Eye (tissue), 1 donor: ENCODE measurements at regions not wholly inside any gene's neighbourhood (a gene's known extent, or its start where the extent isn't known, plus 50 kb on each side); places are given as distances from the start of the nearest gene placed in this dataset.

Source experiments
- DNase-seq: peaks from one replicate; pipeline ENCODE4 v3.0.0-alpha.2; 2015

DNA sequence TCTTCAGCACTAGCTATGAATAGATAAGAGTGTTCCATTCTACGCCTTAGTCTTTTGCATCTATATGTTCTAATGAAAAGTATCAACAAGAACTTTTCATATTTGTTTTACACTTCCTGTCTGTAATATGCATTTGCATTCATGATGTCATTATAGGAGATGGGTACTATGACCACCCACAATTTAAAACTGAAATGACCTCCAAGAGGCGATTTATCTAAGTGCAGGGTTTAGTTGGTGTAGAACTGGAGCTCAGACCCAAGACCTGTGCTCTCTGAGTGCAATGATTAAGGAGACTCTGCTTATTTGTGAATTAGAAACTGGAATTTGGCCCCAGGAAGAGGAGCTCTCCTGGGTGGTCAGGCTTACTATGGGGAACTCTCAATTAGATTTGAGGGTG lies 289.1 kb downstream of the ETS1 start:
- no peak for DNase-seq

DNA sequence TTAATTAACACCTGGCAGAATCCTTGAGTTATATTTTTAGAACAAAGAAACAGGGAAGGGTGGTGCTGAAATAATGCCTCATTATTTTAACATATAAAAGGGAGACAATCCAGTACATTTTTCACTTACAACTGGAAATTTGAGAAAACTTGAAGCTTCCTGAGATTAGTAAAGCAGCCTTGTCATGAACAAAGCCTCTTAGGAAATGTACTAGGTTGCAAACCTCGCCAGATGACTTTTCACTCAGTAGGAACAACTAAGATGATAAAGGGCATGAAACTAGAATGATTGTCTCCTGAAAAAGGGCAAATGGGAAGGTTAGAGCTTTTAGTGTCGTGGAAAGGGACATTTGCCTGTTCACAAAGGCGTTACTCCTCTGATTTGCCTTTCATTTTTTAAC lies 289.6 kb downstream of the ETS1 start:
- DNase-seq: no peak

DNA sequence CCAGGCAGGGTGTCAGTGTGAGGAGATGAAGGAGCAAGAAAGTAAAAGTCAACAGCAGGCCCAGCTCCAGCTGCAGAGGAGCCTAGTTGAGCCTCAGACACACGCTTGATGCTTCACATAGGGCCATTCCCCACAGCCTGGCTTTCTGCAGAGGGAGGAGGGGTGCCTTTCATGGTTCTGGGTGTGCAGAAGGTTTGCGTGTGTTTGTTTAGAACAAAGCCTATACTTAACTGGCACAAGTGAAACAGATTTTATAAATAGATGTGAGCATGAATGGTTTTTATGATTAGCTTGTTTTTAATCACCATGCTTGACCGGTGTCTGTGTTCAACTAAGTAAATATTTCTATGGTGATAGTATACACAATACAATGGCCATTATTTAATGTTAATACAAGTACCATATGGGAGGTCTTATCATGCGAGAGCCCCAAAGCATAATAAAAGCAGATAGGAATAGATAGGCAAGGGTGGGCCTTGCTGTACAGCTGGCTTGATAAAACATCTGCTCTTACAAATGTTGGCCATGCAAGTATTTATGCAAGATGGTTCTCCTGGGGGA lies 290.2 kb downstream of the ETS1 start:
- no peak for DNase-seq

DNA sequence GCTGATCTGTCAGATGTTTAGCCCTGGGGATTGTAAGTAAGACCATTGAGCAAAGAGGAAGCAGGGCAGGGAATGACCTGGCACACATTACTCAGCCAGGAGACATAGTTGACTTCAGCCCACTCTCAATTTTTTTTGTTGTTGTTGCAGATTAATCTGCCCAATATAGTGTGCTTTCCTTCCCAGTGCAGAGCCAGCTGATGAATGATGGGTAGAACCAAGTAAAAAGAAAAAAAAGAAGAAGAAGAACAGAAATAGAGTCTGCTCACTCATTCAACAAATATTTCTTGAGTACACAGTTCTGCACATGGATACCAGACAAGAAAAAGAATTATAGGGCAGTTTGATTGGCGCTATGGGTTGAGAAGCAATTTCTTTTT lies 292.7 kb downstream of the ETS1 start:
- no peak for DNase-seq

DNA sequence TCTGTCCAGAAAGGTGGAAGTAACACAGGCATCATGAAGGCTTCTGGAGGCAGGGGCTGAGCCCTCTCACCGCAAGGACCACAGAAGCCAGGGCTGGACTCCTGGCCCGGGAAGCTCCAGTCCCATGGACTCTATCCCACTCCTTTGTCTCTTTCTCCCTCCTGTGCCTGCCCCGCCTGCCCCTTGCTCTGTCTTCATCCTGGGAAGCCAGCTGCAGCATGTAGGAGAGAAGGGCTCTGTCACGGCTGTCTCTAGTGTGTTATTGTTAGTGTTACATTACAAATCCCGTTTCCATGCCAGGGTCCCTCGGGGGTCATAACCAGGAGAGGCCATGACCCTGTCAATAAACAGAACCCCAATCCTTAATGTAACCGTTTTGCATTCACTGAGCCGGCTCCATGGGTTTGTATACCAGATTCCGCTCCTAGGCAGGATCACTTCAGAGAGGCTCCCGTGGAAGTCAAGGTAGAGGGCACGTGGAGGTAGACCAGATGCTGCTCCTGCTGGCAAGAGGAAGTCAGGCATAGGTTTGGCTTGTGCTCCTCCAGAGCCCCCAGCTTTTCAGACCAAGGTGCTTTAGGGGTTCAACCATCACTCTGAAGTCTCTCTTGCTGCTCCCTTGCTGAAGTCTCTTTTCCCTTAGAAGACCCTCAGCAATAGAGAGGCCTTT lies 293.2 kb downstream of the ETS1 start:
- no peak for DNase-seq

DNA sequence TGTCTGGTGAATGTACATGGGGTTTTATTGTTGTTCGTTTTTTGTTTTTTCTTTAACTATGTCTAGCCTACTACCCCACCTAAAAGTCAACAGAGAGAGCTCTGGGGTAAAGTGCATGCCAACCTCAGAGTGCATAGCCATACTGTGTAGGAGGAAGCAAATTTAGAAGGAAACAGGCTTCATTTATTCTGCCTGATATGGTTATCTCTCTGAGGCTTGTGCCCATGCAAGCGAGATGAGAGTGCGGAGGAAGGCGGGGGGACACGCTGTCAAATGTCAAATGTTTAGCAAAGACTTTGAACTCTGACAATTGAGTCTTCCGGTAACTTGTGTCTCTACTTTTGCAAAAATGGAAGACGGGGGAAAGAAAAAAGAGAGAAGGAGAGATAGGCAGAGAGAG lies 295.5 kb downstream of the ETS1 start:
- DNase-seq: no peak

DNA sequence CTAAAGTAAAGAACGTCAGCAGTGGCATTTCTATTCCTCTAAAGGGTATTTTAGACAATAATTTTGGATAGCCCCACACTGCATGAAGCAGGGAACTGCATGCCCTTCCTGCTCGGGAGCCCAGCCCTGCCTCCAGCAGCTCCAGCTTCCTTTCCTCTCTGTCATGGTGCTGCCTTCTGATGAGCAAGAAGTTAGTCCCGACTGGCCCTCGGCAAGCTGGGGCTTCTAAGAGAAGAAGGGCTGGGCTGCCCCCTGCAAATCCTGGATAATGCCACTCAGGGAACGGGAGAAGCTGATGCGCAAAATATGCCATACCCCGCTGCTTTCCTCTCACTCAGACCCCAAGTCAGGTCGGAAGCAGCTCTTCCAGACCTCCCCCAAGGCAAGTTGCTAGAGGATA lies 296.4 kb downstream of the ETS1 start:
- DNase-seq: no peak

DNA sequence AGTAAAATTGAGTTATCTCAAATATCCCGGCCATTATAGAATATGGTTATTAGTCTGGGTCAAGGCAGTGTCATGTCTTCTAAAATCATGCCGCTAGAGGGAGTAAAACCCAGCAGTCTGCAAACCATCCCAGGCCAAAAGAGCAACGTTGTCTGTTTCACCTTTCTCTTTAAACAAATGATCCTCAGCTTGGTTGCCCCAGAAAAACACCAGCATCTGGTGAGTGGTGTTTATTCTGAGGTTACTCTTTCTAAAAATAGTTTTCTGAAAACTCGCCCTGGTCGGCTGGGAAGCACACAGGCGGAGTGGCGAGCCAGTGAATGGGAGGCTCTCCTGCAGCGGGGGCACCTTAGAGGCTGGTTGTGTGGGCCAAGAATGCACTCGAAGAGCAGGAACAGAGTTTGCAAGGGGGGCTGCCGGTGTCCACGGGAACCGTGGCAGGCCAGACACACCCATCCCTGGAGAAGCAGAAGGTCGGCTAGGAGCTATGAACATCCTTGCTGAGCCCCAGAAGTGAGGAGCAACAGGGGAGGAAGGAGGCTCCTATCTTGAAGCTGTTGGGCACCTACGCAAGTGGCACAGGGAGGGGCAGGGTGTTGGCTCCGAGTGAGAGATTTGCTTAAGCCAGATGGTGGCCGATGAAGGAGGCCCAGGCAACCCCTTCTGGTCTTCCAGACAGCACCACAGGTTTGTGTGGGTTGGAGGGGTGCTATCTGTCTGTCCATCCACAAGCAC lies 297.1 kb downstream of the ETS1 start:
- DNase-seq: peak; percentile 88

DNA sequence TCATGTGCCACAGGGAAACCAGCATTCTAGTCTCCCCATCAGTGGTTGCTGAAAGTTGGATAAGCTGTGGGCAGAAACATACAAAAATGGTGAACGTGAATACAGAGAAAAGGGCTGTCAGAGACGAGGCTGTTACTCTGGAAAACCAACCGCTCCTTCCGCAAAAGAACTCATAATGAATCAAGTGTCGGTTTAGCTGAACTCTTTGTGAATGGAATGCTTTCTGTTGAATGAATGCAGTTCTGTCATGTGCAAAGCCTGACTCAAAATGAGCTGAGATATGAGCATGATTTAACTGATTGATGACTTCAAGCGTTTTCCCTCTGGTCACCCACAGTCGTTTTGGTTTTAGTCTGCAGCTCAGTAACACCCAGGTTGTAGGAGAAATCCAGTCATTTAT lies 298.3 kb downstream of the ETS1 start:
- DNase-seq: no peak

DNA sequence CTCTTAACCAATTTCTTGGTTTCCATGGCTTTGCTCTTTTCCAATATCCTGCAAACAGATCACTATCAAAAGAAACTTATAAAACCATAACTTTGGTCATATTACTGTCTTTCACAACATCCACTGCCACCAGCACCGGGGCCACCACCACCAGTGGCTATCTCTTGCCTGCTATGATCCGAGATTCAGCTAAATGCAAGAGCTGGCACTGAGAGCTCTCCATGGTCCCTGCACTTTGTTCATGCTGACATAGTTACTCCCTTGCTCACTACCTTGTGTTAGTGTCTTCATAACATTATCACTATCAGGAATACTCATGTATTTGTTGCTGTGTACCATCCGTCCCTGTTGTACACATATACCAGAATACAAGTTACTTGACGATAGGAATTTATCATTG lies 299.0 kb downstream of the ETS1 start:
- no peak for DNase-seq

DNA sequence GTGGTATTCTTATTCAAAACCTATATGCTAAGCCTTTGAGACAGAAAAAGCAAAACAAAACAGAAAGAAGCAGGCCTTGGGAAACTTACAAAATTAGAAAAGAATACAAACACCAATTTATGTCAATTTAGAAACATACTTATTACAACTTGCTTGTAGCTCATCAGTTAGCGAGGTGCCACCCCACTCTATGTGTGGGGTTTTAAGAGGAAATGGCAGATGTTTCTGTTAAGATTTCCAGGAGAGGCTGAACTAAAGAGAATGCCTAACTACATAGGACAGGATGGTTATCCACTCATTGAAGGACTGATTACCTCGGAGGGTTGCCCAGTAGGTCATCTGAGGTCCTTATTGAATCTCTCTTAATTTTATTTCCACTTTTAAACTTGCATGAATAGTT lies 302.0 kb downstream of the ETS1 start:
- DNase-seq: no peak

DNA sequence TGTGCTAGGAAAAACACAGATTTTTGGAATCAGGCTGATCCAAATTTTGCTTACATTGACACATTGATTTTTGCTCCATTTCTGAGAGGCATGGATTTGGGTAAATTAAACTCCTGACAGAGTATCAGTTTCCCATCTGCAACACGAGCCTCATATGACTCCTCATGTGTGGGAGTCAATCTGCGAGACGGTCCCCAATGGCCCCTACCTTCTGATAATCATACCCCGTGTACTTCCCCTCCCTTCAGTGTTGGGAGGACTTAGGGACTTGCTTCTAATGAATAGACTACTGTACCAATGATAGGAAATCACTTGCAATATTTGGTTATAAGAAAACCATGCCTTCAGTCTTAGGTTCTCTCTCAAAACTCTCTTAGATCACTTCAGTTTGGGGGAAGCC lies 302.7 kb downstream of the ETS1 start:
- DNase-seq: no peak

DNA sequence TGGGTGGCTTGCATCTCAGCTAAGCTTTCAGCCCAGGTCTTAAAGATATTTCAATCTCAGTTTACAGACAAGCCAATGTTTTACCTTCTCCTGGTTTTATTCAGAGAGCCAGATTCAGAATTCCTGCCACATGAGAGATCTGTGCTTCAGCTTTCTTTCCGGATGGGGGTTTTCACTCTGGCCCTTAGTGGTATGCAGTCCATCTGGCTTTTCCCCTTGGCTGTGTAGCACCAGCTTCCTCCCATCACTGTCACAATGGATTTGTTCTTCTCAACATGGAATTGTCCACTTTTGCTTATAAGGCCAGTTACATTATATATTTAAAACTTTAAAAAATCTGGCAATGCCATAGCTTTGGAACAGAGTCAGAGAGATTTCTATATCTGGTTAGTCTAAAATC lies 303.9 kb downstream of the ETS1 start:
- no peak for DNase-seq

DNA sequence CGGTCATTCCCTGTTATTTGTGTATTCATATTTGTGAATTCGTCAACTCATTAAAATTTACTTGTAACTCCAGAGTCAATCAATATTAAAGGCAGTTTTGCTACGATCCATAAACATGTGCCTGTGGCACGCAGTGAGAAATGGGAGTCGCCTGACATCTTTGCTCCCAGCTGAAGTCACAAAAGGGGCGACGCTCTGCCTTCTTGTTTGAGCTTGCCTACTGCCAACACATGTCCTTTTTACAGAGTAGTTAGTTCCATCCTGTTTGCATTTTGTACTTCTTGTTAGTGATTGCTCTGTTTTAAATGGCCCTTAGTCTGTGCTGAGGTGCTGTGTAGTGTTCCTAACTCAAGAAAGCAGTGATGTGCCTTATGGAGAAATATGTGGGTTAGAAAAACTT lies 305.3 kb downstream of the ETS1 start:
- DNase-seq: no peak

DNA sequence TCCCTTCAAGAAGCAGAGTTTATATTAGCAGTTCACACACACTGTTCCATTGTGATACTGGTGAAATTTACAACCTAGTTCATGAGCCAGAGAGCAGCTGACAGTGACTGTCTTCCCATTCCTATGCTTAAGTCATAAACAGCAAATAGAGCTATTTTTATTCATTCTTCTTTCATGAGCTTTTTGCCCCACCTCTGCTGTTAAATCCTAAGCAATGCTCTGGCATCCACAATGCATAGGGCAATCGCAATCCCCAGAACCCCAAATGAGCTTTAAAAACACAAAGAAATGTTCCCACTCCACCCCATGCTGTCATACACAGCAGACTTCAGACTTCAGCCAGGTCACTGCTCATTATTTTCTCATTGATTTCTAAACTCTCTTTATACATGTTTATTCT lies 307.5 kb downstream of the ETS1 start:
- no peak for DNase-seq

DNA sequence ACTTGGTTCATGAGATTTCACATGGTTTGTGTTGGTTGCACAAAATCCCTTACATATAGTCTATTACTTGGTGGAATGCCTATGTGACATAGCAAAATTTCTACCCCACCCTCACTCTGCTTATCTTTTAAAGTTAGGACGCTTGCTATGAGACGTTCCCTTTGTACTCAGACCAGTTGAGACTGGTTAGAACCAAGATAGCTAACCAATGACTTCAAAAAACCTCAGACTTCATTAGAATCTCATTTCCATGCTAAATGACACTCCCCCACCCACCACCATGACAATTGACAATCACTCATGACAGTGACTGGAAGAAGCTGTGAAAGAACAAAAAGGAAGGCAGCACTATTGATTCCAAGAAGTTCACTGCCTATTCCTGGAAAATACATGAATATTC lies 313.6 kb downstream of the ETS1 start:
- no peak for DNase-seq

DNA sequence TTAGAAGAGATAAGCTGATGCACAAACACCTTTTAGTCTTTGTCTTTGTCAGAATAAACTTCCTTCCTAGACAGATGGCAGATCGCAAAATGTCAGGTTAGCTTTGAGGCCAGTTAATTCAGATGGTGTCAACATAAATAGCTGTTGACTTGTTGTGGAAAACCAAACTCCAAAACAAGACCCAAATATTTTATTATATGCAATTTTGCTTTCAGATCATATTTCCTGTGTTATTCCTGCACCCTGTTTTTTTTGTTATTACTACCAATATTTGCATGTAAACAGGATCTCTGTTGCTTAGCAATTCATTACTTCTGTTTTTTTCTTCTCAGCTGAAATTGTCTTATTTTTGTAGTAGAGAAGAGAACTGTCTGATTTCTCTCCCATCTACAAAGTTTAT lies 316.0 kb downstream of the ETS1 start:
- no peak for DNase-seq

DNA sequence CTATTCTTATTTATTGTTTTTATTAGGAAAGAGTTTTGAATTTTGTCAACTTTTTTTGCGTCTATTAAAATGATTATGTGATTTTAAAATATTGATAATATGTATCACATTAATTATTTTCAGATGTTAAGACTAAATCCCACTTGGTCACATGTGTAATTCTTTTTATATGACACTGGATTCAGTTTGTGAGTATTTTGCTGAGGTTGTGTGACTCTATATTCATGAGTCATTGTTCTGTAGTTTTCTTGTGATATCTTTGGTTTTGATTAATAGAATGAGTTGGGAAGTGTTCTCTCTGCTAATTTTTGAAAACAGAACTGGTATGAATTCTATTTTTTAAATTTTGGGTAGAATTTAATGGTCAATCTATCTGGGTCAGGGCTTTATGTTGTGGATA lies 317.9 kb downstream of the ETS1 start:
- DNase-seq: no peak

DNA sequence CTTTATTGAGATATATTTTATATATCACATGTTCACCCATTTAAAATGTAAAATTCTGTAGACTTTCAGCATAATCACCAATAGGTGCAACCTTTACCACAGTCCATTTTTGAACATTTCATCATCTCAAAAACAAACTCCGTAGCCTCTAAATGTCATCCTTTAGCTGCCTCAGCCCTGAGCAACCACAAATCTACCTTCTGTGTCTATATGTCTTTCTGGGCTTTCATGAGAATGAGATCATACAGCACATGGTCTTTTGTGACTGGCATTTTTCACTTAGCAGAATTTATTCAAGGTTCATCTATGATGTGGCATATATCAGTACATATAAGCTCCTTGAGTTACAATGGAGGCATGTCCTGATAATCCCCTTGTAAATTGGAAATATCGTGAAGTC lies 320.5 kb downstream of the ETS1 start:
- no peak for DNase-seq

DNA sequence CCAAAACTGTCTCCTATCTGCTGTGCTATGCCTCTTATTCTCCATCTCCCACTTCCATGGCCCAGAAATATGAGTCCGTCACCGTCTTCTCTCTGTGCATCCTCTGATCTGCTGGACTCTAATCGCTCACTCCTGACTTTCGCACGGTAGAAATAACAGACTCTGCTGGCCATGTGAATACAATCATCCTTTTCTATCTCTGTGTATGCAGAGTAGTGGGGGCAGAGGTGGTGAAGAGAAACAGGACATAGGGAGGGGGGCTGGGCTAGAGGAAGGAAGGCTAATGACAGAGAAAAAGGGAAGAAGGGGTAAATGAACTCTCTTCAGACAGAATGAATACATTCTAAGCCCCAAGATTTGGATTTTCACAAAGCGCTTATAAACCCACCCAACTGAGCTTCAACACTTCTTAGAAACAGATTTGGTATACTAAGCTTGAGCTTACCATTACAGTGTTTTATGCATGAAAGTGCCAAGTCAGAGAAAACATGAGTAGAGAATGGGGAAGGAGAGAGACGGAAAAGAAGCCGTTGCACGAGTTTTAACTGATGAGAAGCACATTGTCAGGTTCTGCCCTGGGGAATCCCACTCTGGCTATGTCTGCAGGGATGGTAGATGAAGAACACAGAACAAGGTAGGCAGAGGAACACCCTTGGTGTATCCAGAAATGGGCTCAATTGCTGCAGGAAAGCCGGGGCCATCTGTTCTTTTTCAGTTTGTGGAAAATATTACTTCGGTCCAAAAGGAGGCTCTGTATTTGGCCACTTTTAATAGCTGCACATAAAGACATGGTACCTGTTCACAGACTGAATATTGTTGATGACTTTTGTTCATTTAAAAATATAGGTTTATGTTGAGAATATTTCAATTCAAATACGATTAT lies 324.7 kb downstream of the ETS1 start:
- DNase-seq: no peak

DNA sequence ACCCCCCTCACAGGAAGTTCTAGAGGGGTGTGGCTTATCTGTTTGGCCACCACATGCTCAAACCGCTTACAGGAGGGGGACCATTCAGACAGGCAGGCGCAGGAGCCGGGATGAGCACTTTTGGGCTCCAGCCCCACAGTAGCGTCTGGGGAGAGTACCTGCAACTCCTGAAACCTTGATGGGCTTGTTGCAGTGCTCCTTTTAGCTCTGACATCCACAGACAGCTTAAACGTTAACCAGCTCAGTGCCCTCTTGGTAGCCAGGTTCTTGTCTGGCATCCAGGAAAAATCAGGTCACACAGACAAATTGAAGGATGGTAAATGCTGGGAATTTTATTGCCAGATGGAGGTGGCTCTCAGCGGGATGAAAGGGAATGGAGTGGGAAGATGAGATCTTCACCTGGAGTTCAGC lies 326.3 kb downstream of the ETS1 start:
- no peak for DNase-seq

DNA sequence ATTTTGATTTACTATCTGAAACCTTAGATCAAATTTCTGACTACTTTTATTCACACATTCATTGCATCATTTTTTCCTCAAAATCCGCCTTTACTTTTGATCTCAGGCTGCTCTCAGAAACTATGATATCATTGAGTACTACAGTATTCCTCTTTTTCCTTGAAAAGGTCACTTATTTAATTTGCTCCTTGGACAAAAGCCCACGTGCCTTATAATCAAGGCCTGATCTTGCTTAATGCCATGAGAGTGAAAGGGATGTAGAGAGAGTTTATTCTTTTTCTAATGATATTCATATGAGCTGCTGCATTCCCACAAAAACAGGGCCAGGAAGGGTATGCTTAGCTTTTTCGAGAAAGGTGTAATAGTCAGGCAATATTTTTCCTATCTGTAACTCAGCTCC lies 327.0 kb downstream of the ETS1 start:
- no peak for DNase-seq

DNA sequence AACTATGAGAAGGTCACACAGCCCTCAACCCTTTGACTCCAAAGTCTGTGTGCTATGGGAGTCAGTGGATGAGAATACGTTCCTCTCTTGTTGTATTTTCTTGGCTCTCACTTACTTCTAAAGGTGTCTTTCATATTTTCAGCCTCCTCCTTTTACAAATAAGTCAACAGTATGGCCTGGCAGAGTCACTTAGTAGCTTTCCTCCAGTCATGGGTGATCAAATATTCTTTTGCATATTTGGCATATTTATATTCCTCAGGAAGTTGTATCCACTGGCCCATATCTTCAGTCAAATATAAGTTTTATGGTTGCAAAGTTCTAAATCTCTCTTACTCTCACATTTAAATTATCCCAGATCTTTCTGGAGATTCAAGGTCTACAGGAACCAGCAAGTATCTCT lies 327.5 kb downstream of the ETS1 start:
- DNase-seq: no peak

DNA sequence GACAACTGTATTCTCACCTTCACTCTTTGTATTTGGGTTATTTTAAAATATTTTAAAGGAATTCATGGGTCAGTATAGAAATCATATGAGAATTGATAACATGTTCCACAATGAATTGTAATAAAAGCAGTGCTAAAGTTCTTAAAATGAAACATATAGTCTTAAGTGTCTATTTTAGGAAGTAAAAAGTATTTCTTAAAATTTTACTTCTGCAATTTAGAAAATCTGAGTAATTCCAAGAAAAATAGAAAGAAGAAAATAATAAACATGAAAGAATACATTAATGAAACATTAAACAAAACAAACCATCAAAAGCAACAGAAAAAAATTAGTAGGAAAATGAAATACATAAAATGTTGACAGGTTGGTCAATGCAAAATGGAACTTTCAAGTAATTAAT lies 332.4 kb downstream of the ETS1 start:
- DNase-seq: no peak
